ENCODE measurements at regions not wholly inside any gene's neighbourhood (a gene's known extent, or its start where the extent isn't known, plus 50 kb on each side); places are given as distances from the start of the nearest gene placed in this dataset.
"Not testable (repeated sequence)": the region's sequence is repeated elsewhere in the genome, so short reads cannot be mapped to it uniquely, and the experiment has no call there.

GRCh38 chr16:29154676-29155121 lies 169.8 kb downstream of the LAT start:
- H3K36me3 ChIP-seq = no peaks in the 10 kb centered on the region
- peaks cover 0 to 58% (median 19%) of the 10 kb centered on the region in 4 donors for H3K4me1 ChIP-seq
- H3K27me3 ChIP-seq = no peaks in the 10 kb centered on the region
- no peaks in the 10 kb centered on the region for H3K9me3 ChIP-seq
- no peak for TF ChIP-seq EP300 (IDR thresholded peaks at IDR 0.05)
- TF ChIP-seq POLR2A (IDR thresholded peaks at IDR 0.05) = no peak
- no peak for TF ChIP-seq CTCF (IDR thresholded peaks at IDR 0.05)
- H3K4me3 ChIP-seq = no peak overlapping the region
- no peak for DNase-seq (ENCODE audit: low spot score in 2 of 2)
- 35 to 51% methylated on average over 20 of the region's 20 CpGs for WGBS, 2 donors
- H3K27ac ChIP-seq = peak overlapping the region in 2 of 4 donors; percentile 91 to 94

- 67 to 72% methylated on average over 18 of the region's 18 CpGs for WGBS, 2 donors
- Histone ChIP-seq H3K27me3 (no peaks in the 10 kb centered on the region), H3K36me3 (no peaks in the 10 kb centered on the region), H3K27ac (peak overlapping the region in 1 of 4 donors; percentile 91), H3K4me3 (no peak overlapping the region), H3K9me3 (no peaks in the 10 kb centered on the region), H3K4me1 (peaks cover 0 to 60% (median 19%) of the 10 kb centered on the region in 4 donors)
- TF ChIP-seq POLR2A (IDR thresholded peaks at IDR 0.05) = no peak
- TF ChIP-seq CTCF (IDR thresholded peaks at IDR 0.05) = no peak
- TF ChIP-seq EP300 (IDR thresholded peaks at IDR 0.05) = no peak
- DNase-seq (ENCODE audit: low spot score in 2 of 2) = no peak
Measured at GRCh38 chr16:29154088-29154487, 169.2 kb downstream of the LAT start.

- 79 to 86% methylated on average over 12 to 15 of the region's 15 CpGs for WGBS, 2 donors
- H3K27me3 ChIP-seq; H3K36me3 ChIP-seq; DNase-seq (ENCODE audit: low spot score in 2 of 2); H3K9me3 ChIP-seq; H3K4me3 ChIP-seq: not testable (repeated sequence)
- Histone ChIP-seq H3K4me1 (peaks cover 0 to 59% (median 19%) of the 10 kb centered on the region in 4 donors), H3K27ac (peak overlapping the region in 1 of 4 donors; percentile 91)
Measured at GRCh38 chr16:29153307-29153706, 168.5 kb downstream of the LAT start.

- H3K4me1 ChIP-seq = peaks cover 0 to 52% (median 14%) of the 10 kb centered on the region in 4 donors
- not testable (repeated sequence) for H3K9me3 ChIP-seq; H3K27ac ChIP-seq; H3K36me3 ChIP-seq; H3K27me3 ChIP-seq; DNase-seq (ENCODE audit: low spot score in 2 of 2); H3K4me3 ChIP-seq
- WGBS, 2 donors = 64 to 84% methylated on average over 12 of the region's 12 CpGs
Measured at GRCh38 chr16:29152544-29153031, 167.7 kb downstream of the LAT start.

GRCh38 chr16:29151317-29151716 lies 166.5 kb downstream of the LAT start:
- WGBS, 2 donors = 95 to 99% methylated on average over 9 to 12 of the region's 12 CpGs
- H3K27me3 ChIP-seq = no peaks in the 10 kb centered on the region
- no peak overlapping the region for H3K4me3 ChIP-seq
- TF ChIP-seq EP300 (IDR thresholded peaks at IDR 0.05) = no peak
- no peak for TF ChIP-seq CTCF (IDR thresholded peaks at IDR 0.05)
- TF ChIP-seq POLR2A (IDR thresholded peaks at IDR 0.05) = no peak
- H3K27ac ChIP-seq = no peak overlapping the region
- H3K9me3 ChIP-seq = no peaks in the 10 kb centered on the region
- no peak for DNase-seq (ENCODE audit: low spot score in 2 of 2)
- H3K36me3 ChIP-seq = no peaks in the 10 kb centered on the region
- H3K4me1 ChIP-seq = peaks cover 0 to 39% (median 4%) of the 10 kb centered on the region in 4 donors

- not testable (repeated sequence) for DNase-seq (ENCODE audit: low spot score in 2 of 2); H3K4me3 ChIP-seq; H3K9me3 ChIP-seq; H3K36me3 ChIP-seq; H3K27ac ChIP-seq; H3K27me3 ChIP-seq
- 80 to 81% methylated on average over 12 of the region's 12 CpGs for WGBS, 2 donors
- peaks cover 0 to 29% (median 2%) of the 10 kb centered on the region in 4 donors for H3K4me1 ChIP-seq
Measured at GRCh38 chr16:29149912-29150311, 165.1 kb downstream of the LAT start.

GRCh38 chr16:29148867-29149272 lies 164.0 kb downstream of the LAT start:
- Histone ChIP-seq H3K27ac (peak overlapping the region in 1 of 4 donors; percentile 40), H3K9me3 (no peaks in the 10 kb centered on the region), H3K27me3 (no peaks in the 10 kb centered on the region), H3K4me1 (peaks cover 0 to 21% (median 0%) of the 10 kb centered on the region in 4 donors), H3K36me3 (no peaks in the 10 kb centered on the region), H3K4me3 (no peak overlapping the region)
- 61 to 62% methylated on average over 15 of the region's 15 CpGs for WGBS, 2 donors
- no peak for TF ChIP-seq POLR2A (IDR thresholded peaks at IDR 0.05)
- TF ChIP-seq EP300 (IDR thresholded peaks at IDR 0.05) = no peak
- DNase-seq (ENCODE audit: low spot score in 2 of 2) = no peak

All from tibial nerve (tissue), 4 donors.